ENCODE measurements at regions not wholly inside any gene's neighbourhood (a gene's known extent, or its start where the extent isn't known, plus 50 kb on each side); places are given as distances from the start of the nearest gene placed in this dataset.

GRCh38 chr9:109922617-109923470 lies 142.8 kb downstream of the PALM2AKAP2 start:
- no peak overlapping the region for H3K27ac ChIP-seq (ENCODE audit: low read depth, low read length)
- no peak overlapping the region for H3K4me3 Mint-ChIP-seq (ENCODE audit: unreplicated experiment)
- no peaks in the 10 kb centered on the region for H3K36me3 ChIP-seq (ENCODE audit: insufficient read depth, low read length)
- no peak overlapping the region for H3K4me3 ChIP-seq (ENCODE audit: insufficient read depth, low read depth, low read length)
- no peak overlapping the region for H3K4me2 ChIP-seq (ENCODE audit: low read length)
- H4K20me1 ChIP-seq (ENCODE audit: insufficient read depth, low read length), result peaks cover 10% of the 10 kb centered on the region
- TF ChIP-seq EZH2 (IDR thresholded peaks at IDR 0.05; ENCODE audit: insufficient read depth, low read length) (no peak), CTCF (IDR thresholded peaks at IDR 0.05; ENCODE audit: insufficient read depth, low read depth, low read length) (no peak)
- H3K4me1 Mint-ChIP-seq (ENCODE audit: low read depth, unreplicated experiment), result peaks cover 4% of the 10 kb centered on the region
- no peaks in the 10 kb centered on the region for H3K27me3 ChIP-seq (ENCODE audit: insufficient read depth, low read length)
- no peak overlapping the region for H3K9ac ChIP-seq (ENCODE audit: low read length)
- DNase-seq (ENCODE audit: low read depth) (no peak), FAIRE-seq (no peak)
- H3K27me3 Mint-ChIP-seq (ENCODE audit: low read depth, unreplicated experiment), result peaks cover 2% of the 10 kb centered on the region
- H3K79me2 ChIP-seq (ENCODE audit: insufficient read depth, low read length), result no peaks in the 10 kb centered on the region
- no peaks in the 10 kb centered on the region for H3K9me3 Mint-ChIP-seq (ENCODE audit: unreplicated experiment)
- no peak overlapping the region for H2AFZ ChIP-seq (ENCODE audit: low read depth, low read length)
- no peak overlapping the region for H3K27ac Mint-ChIP-seq (ENCODE audit: unreplicated experiment)
- no peaks in the 10 kb centered on the region for H3K9me3 ChIP-seq (ENCODE audit: insufficient read depth, low read depth, low read length)
- H3K36me3 Mint-ChIP-seq (ENCODE audit: low read depth, unreplicated experiment), result peaks cover 25% of the 10 kb centered on the region
- no peaks in the 10 kb centered on the region for H3K4me1 ChIP-seq (ENCODE audit: insufficient read depth, low read length)

GRCh38 chr9:109923471-109923760 lies 143.4 kb downstream of the PALM2AKAP2 start:
- Mint-ChIP-seq H3K27ac (ENCODE audit: unreplicated experiment) (no peak overlapping the region), H3K4me3 (ENCODE audit: unreplicated experiment) (no peak overlapping the region), H3K27me3 (ENCODE audit: low read depth, unreplicated experiment) (no peaks in the 10 kb centered on the region), H3K9me3 (ENCODE audit: unreplicated experiment) (no peaks in the 10 kb centered on the region), H3K36me3 (ENCODE audit: low read depth, unreplicated experiment) (peaks cover 26% of the 10 kb centered on the region), H3K4me1 (ENCODE audit: low read depth, unreplicated experiment) (peaks cover 3% of the 10 kb centered on the region)
- H4K20me1 ChIP-seq (ENCODE audit: insufficient read depth, low read length), result peaks cover 5% of the 10 kb centered on the region
- FAIRE-seq (no peak), DNase-seq (ENCODE audit: low read depth) (no peak)
- H3K9me3 ChIP-seq (ENCODE audit: insufficient read depth, low read depth, low read length), result no peaks in the 10 kb centered on the region
- H3K4me3 ChIP-seq (ENCODE audit: insufficient read depth, low read depth, low read length), result no peak overlapping the region
- no peaks in the 10 kb centered on the region for H3K36me3 ChIP-seq (ENCODE audit: insufficient read depth, low read length)
- TF ChIP-seq EZH2 (IDR thresholded peaks at IDR 0.05; ENCODE audit: insufficient read depth, low read length), result no peak
- TF ChIP-seq CTCF (IDR thresholded peaks at IDR 0.05; ENCODE audit: insufficient read depth, low read depth, low read length), result no peak
- no peaks in the 10 kb centered on the region for H3K79me2 ChIP-seq (ENCODE audit: insufficient read depth, low read length)
- H2AFZ ChIP-seq (ENCODE audit: low read depth, low read length), result no peak overlapping the region
- H3K4me1 ChIP-seq (ENCODE audit: insufficient read depth, low read length), result no peaks in the 10 kb centered on the region
- H3K4me2 ChIP-seq (ENCODE audit: low read length), result no peak overlapping the region
- no peak overlapping the region for H3K9ac ChIP-seq (ENCODE audit: low read length)
- no peak overlapping the region for H3K27ac ChIP-seq (ENCODE audit: low read depth, low read length)
- no peaks in the 10 kb centered on the region for H3K27me3 ChIP-seq (ENCODE audit: insufficient read depth, low read length)

- DNase-seq (ENCODE audit: low read depth) (no peak), FAIRE-seq (no peak)
- H3K9ac ChIP-seq (ENCODE audit: low read length), result no peak overlapping the region
- H3K9me3 Mint-ChIP-seq (ENCODE audit: unreplicated experiment), result no peaks in the 10 kb centered on the region
- H3K27me3 Mint-ChIP-seq (ENCODE audit: low read depth, unreplicated experiment), result no peaks in the 10 kb centered on the region
- H3K4me3 Mint-ChIP-seq (ENCODE audit: unreplicated experiment), result no peak overlapping the region
- TF ChIP-seq CTCF (IDR thresholded peaks at IDR 0.05; ENCODE audit: insufficient read depth, low read depth, low read length), result no peak
- no peak for TF ChIP-seq EZH2 (IDR thresholded peaks at IDR 0.05; ENCODE audit: insufficient read depth, low read length)
- no peaks in the 10 kb centered on the region for H3K9me3 ChIP-seq (ENCODE audit: insufficient read depth, low read depth, low read length)
- H3K36me3 Mint-ChIP-seq (ENCODE audit: low read depth, unreplicated experiment), result peaks cover 30% of the 10 kb centered on the region
- H3K4me3 ChIP-seq (ENCODE audit: insufficient read depth, low read depth, low read length), result no peak overlapping the region
- H4K20me1 ChIP-seq (ENCODE audit: insufficient read depth, low read length), result peaks cover 5% of the 10 kb centered on the region
- no peaks in the 10 kb centered on the region for H3K79me2 ChIP-seq (ENCODE audit: insufficient read depth, low read length)
- no peaks in the 10 kb centered on the region for H3K36me3 ChIP-seq (ENCODE audit: insufficient read depth, low read length)
- no peak overlapping the region for H3K27ac Mint-ChIP-seq (ENCODE audit: unreplicated experiment)
- H3K4me1 Mint-ChIP-seq (ENCODE audit: low read depth, unreplicated experiment), result no peaks in the 10 kb centered on the region
- no peaks in the 10 kb centered on the region for H3K4me1 ChIP-seq (ENCODE audit: insufficient read depth, low read length)
- no peak overlapping the region for H3K27ac ChIP-seq (ENCODE audit: low read depth, low read length)
- no peaks in the 10 kb centered on the region for H3K27me3 ChIP-seq (ENCODE audit: insufficient read depth, low read length)
- no peak overlapping the region for H2AFZ ChIP-seq (ENCODE audit: low read depth, low read length)
- H3K4me2 ChIP-seq (ENCODE audit: low read length), result no peak overlapping the region
Measured at GRCh38 chr9:109923806-109924205, 143.8 kb downstream of the PALM2AKAP2 start.
